ENCODE measurements at regions not wholly inside any gene's neighbourhood (a gene's known extent, or its start where the extent isn't known, plus 50 kb on each side); places are given as distances from the start of the nearest gene placed in this dataset.

GRCh38 chr6:67735623-67736022, 899.5 kb upstream of the ADGRB3 start:
- Mint-ChIP-seq H3K36me3 (ENCODE audit: insufficient read depth, unreplicated experiment) (no peaks in the 10 kb centered on the region), H3K9me3 (ENCODE audit: low read depth, unreplicated experiment) (peaks cover 14% of the 10 kb centered on the region), H3K4me3 (ENCODE audit: low read depth, unreplicated experiment) (no peak overlapping the region), H3K27me3 (ENCODE audit: unreplicated experiment) (no peaks in the 10 kb centered on the region), H3K4me1 (ENCODE audit: low read depth, unreplicated experiment) (no peaks in the 10 kb centered on the region), H3K27ac (ENCODE audit: unreplicated experiment) (no peak overlapping the region)
- no TSS peak for BruUV-seq (replicated peaks)
- CTCF ChIA-PET = no interaction called here
- no peak for DNase-seq
- intact Hi-C loops (cut with micrococcal nuclease; ENCODE audit: unreplicated experiment) = no loop called here
- no peak for TF ChIP-seq CTCF (IDR thresholded peaks at IDR 0.05; ENCODE audit: unreplicated experiment)

GRCh38 chr6:67722861-67723261, 912.2 kb upstream of the ADGRB3 start:
- intact Hi-C loops (cut with micrococcal nuclease; ENCODE audit: unreplicated experiment) = no loop called here
- no TSS peak for BruUV-seq (replicated peaks)
- DNase-seq = no peak

GRCh38 chr6:67717281-67717680, 917.8 kb upstream of the ADGRB3 start:
- no peaks in the 10 kb centered on the region for H3K36me3 Mint-ChIP-seq (ENCODE audit: insufficient read depth, unreplicated experiment)
- H3K9me3 Mint-ChIP-seq (ENCODE audit: low read depth, unreplicated experiment) = peaks cover 8% of the 10 kb centered on the region
- no TSS peak for BruUV-seq (replicated peaks)
- CTCF ChIA-PET = no interaction called here
- no peak for DNase-seq
- no peaks in the 10 kb centered on the region for H3K27me3 Mint-ChIP-seq (ENCODE audit: unreplicated experiment)
- no peak overlapping the region for H3K27ac Mint-ChIP-seq (ENCODE audit: unreplicated experiment)
- H3K4me1 Mint-ChIP-seq (ENCODE audit: low read depth, unreplicated experiment) = no peaks in the 10 kb centered on the region
- TF ChIP-seq CTCF (IDR thresholded peaks at IDR 0.05; ENCODE audit: unreplicated experiment) = no peak
- intact Hi-C loops (cut with micrococcal nuclease; ENCODE audit: unreplicated experiment) = no loop called here
- H3K4me3 Mint-ChIP-seq (ENCODE audit: low read depth, unreplicated experiment) = no peak overlapping the region

More at GRCh38 chr6:67722861-67723261, 912.2 kb upstream of the ADGRB3 start:
- Mint-ChIP-seq H3K27ac (ENCODE audit: unreplicated experiment) (no peak overlapping the region), H3K27me3 (ENCODE audit: unreplicated experiment) (no peaks in the 10 kb centered on the region), H3K9me3 (ENCODE audit: low read depth, unreplicated experiment) (peaks cover 7% of the 10 kb centered on the region), H3K36me3 (ENCODE audit: insufficient read depth, unreplicated experiment) (no peaks in the 10 kb centered on the region), H3K4me1 (ENCODE audit: low read depth, unreplicated experiment) (no peaks in the 10 kb centered on the region), H3K4me3 (ENCODE audit: low read depth, unreplicated experiment) (no peak overlapping the region)
- CTCF ChIA-PET = interaction anchor here (0.6 kb wide), 1 partner anchor 112 kb away, joined by 3 read pairs; no protein-coding TSS in a partner anchor
- no peak for TF ChIP-seq CTCF (IDR thresholded peaks at IDR 0.05; ENCODE audit: unreplicated experiment)

GRCh38 chr6:67706388-67706787, 928.7 kb upstream of the ADGRB3 start:
- TF ChIP-seq CTCF (IDR thresholded peaks at IDR 0.05; ENCODE audit: unreplicated experiment) = no peak
- BruUV-seq (replicated peaks) = no TSS peak
- H3K27me3 Mint-ChIP-seq (ENCODE audit: unreplicated experiment) = no peaks in the 10 kb centered on the region
- intact Hi-C loops (cut with micrococcal nuclease; ENCODE audit: unreplicated experiment) = no loop called here
- DNase-seq = no peak
- CTCF ChIA-PET = no interaction called here
- no peak overlapping the region for H3K27ac Mint-ChIP-seq (ENCODE audit: unreplicated experiment)
- no peak overlapping the region for H3K4me3 Mint-ChIP-seq (ENCODE audit: low read depth, unreplicated experiment)
- no peaks in the 10 kb centered on the region for H3K36me3 Mint-ChIP-seq (ENCODE audit: insufficient read depth, unreplicated experiment)
- no peaks in the 10 kb centered on the region for H3K4me1 Mint-ChIP-seq (ENCODE audit: low read depth, unreplicated experiment)
- peaks cover 13% of the 10 kb centered on the region for H3K9me3 Mint-ChIP-seq (ENCODE audit: low read depth, unreplicated experiment)

Data from Calu3 (cell line).